ENCODE measurements at regions not wholly inside any gene's neighbourhood (a gene's known extent, or its start where the extent isn't known, plus 50 kb on each side); places are given as distances from the start of the nearest gene placed in this dataset.

- TF ChIP-seq RAD21 (IDR thresholded peaks at IDR 0.05; ENCODE audit: low read depth) (no peak), CREB1 (IDR thresholded peaks at IDR 0.05; ENCODE audit: low read depth) (no peak), CEBPB (IDR thresholded peaks at IDR 0.05) (no peak), FOXM1 (IDR thresholded peaks at IDR 0.05; ENCODE audit: borderline replicate concordance, low read depth) (no peak), TAF1 (IDR thresholded peaks at IDR 0.05; ENCODE audit: low read depth) (no peak), EGR1 (IDR thresholded peaks at IDR 0.05) (no peak), TCF12 (IDR thresholded peaks at IDR 0.05; ENCODE audit: low read depth) (no peak), ZBTB7A (IDR thresholded peaks at IDR 0.05; ENCODE audit: low read depth) (no peak), EP300 (IDR thresholded peaks at IDR 0.05; ENCODE audit: borderline replicate concordance) (no peak), NFIC (IDR thresholded peaks at IDR 0.05) (no peak), USF1 (IDR thresholded peaks at IDR 0.05) (no peak), YY1 (IDR thresholded peaks at IDR 0.05; ENCODE audit: low read depth) (no peak), TEAD4 (IDR thresholded peaks at IDR 0.05) (no peak)
- TF ChIP-seq, protein P1, sequence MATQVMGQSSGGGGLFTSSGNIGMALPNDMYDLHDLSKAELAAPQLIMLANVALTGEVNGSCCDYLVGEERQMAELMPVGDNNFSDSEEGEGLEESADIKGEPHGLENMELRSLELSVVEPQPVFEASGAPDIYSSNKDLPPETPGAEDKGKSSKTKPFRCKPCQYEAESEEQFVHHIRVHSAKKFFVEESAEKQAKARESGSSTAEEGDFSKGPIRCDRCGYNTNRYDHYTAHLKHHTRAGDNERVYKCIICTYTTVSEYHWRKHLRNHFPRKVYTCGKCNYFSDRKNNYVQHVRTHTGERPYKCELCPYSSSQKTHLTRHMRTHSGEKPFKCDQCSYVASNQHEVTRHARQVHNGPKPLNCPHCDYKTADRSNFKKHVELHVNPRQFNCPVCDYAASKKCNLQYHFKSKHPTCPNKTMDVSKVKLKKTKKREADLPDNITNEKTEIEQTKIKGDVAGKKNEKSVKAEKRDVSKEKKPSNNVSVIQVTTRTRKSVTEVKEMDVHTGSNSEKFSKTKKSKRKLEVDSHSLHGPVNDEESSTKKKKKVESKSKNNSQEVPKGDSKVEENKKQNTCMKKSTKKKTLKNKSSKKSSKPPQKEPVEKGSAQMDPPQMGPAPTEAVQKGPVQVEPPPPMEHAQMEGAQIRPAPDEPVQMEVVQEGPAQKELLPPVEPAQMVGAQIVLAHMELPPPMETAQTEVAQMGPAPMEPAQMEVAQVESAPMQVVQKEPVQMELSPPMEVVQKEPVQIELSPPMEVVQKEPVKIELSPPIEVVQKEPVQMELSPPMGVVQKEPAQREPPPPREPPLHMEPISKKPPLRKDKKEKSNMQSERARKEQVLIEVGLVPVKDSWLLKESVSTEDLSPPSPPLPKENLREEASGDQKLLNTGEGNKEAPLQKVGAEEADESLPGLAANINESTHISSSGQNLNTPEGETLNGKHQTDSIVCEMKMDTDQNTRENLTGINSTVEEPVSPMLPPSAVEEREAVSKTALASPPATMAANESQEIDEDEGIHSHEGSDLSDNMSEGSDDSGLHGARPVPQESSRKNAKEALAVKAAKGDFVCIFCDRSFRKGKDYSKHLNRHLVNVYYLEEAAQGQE (IDR thresholded peaks at IDR 0.05; ENCODE audit: low read depth) = no peak
- TF ChIP-seq, protein P2, sequence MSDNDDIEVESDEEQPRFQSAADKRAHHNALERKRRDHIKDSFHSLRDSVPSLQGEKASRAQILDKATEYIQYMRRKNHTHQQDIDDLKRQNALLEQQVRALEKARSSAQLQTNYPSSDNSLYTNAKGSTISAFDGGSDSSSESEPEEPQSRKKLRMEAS (IDR thresholded peaks at IDR 0.05) = no peak
Observed at GRCh38 chr17:59506894-59507726, 58.3 kb upstream of the DHX40 start.

DNA sequence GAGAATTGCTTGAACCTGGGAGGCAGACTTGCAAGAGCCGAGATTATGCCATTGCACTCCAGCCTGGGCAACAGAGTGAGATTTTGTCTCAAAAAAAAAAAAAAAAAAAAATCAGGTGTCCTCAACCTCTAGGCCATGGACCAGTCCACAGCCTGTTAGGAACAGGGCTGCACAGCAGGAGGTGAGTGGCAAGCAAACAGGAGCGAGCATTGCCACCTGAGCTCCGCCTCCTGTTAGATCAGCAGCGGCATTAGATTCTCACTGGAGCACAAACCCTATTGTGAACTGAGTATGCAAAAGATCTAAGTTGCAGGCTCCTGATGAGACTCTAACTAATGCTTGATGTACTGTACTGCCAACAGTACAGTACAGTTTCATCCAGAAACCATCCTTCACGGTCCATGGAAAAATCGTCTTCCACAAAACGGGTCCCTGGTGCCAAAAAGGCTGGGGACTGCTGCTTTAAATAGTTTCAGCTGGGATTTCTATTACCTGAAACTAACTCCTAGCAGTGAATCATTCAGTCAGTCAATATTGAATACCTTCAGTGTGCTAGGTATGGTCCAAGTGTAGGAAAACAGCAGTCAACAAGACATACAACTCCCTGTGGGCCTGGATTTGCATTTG, 56.3 kb upstream of the DHX40 start:
- TF ChIP-seq YY1 (IDR thresholded peaks at IDR 0.05; ENCODE audit: low read depth) = no peak
- TF ChIP-seq, protein P2 (IDR thresholded peaks at IDR 0.05) = no peak
- no peak for TF ChIP-seq USF1 (IDR thresholded peaks at IDR 0.05)
- TF ChIP-seq TAF1 (IDR thresholded peaks at IDR 0.05; ENCODE audit: low read depth) = no peak
- TF ChIP-seq TCF12 (IDR thresholded peaks at IDR 0.05; ENCODE audit: low read depth) = no peak
- no peak for TF ChIP-seq CEBPB (IDR thresholded peaks at IDR 0.05)
- no peak for TF ChIP-seq RAD21 (IDR thresholded peaks at IDR 0.05; ENCODE audit: low read depth)
- TF ChIP-seq EGR1 (IDR thresholded peaks at IDR 0.05) = no peak
- no peak for TF ChIP-seq TEAD4 (IDR thresholded peaks at IDR 0.05)
- no peak for TF ChIP-seq FOXM1 (IDR thresholded peaks at IDR 0.05; ENCODE audit: borderline replicate concordance, low read depth)
- no peak for TF ChIP-seq EP300 (IDR thresholded peaks at IDR 0.05; ENCODE audit: borderline replicate concordance)
- TF ChIP-seq, protein P1 (IDR thresholded peaks at IDR 0.05; ENCODE audit: low read depth) = no peak
- TF ChIP-seq NFIC (IDR thresholded peaks at IDR 0.05) = no peak
- TF ChIP-seq CREB1 (IDR thresholded peaks at IDR 0.05; ENCODE audit: low read depth) = no peak
- no peak for TF ChIP-seq ZBTB7A (IDR thresholded peaks at IDR 0.05; ENCODE audit: low read depth)

DNA sequence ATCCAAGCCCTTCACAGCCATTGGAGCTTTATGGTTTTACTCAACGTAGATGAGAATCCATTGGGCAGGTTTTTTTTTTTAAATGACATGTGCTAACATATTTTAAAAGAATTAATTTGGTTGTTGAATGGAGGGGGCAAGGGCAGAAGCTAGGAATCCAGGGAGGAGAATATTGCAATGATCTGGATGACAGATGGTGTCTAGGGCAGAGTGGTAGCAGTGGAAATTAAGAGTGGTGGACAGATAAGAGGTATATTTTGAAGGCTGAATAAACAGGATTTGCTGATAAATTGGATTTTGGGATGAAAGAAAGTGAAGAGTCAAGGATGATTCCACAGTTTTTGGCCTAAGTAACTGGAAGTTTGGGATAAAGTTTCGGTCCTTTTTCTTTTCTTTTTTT, 54.8 kb upstream of the DHX40 start:
- TF ChIP-seq CREB1 (IDR thresholded peaks at IDR 0.05; ENCODE audit: low read depth) = no peak
- TF ChIP-seq, protein P2 (IDR thresholded peaks at IDR 0.05) = no peak
- TF ChIP-seq FOXM1 (IDR thresholded peaks at IDR 0.05; ENCODE audit: borderline replicate concordance, low read depth) = no peak
- no peak for TF ChIP-seq EGR1 (IDR thresholded peaks at IDR 0.05)
- no peak for TF ChIP-seq TEAD4 (IDR thresholded peaks at IDR 0.05)
- no peak for TF ChIP-seq ZBTB7A (IDR thresholded peaks at IDR 0.05; ENCODE audit: low read depth)
- TF ChIP-seq, protein P1 (IDR thresholded peaks at IDR 0.05; ENCODE audit: low read depth) = no peak
